ENCODE measurements at regions not wholly inside any gene's neighbourhood (a gene's known extent, or its start where the extent isn't known, plus 50 kb on each side); places are given as distances from the start of the nearest gene placed in this dataset.

DNA sequence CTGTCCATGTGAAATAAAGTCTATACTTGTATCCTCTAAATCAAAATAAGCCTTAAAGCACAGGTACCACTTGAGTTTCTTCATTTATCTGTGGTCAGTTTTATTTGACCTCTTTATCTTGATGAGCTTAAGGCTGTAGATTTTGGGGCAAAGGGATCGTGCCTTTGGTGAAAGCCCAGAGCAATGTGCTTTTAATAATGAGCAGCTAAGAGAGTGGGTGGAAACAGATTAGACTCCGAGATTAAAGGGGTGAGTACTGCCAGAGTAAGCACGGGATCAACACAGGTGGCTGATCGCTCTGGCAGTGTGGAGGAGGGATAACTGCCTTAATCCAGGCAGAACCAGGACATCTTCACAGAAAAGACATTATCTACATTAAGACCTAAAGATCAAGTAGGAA lies 280.4 kb downstream of the TDRD15 start:
- FAIRE-seq: no peak

DNA sequence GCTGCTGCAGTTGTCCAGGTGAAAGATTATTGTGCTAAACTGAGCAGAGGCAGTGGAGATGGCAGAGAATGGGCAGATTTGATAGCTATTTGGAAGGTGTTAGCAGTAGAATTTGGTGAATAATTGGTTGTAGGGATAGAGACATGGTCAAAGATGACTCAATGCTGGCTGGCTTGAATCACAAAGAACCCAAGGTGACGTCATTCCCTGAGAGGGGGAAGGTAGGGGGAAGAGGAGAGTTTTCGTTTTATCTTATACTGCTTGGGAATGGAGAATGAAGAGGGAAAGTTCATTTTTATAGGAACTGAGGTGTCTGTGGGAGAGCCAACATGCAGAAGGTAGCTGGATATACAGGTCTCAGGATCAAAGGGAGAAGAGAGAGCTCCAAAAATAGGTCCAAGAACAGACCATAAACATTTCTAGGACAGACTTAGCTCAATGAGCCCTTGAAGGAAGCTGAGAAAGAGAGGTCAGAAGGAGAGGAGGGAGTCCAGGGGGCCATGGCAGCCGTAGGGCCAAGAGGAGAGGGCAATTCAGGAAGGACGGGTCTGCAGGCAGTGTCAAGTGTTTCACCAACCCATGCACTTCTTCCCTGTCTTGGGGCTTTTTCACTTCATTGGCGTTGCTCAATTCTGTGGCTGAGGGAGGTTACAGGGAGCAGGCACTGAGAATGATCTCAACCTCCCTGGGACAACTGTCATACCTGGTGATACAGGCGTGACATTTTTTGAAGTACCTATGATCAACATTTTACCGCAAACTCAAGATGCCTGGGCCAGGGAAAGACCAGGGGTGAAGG lies 281.3 kb downstream of the TDRD15 start:
- no peak for FAIRE-seq

DNA sequence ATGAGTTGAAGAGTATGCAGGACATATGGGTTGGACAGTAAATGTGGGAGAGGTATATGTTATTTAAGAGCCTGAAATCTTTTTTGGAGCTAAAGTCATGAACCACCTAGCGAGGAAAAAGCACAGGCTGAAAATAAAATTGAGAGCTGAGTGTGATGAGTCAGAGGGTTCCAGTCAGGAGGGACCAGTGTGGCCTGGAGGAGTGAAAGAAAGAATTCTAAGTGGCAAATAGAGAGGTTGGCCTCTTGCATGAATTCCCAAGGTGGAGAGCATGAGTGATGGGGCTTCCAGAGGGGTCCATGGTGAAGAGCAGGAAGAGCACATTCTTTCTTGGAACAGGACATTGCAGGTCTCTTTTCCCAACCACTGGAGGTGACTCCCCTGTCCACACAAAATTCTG lies 282.6 kb downstream of the TDRD15 start:
- FAIRE-seq: no peak

DNA sequence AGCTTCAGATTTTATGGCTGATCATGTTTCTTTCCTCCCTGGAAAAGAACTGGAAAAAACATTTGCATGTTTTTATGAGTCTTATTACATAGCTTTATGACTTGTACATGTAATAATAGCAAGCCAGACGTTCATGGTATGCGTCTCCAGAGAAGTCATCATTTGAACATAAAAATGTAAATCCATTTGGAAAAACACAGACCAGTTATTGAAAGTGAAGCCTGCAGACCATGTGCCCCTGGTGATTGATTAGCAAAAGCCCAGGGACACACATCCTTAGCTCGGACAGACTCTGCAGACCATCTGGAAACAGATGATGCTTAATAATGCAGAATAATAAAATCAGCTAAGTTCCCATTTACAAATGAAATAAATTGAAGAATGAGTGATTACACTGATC lies 283.1 kb downstream of the TDRD15 start:
- no peak for FAIRE-seq

DNA sequence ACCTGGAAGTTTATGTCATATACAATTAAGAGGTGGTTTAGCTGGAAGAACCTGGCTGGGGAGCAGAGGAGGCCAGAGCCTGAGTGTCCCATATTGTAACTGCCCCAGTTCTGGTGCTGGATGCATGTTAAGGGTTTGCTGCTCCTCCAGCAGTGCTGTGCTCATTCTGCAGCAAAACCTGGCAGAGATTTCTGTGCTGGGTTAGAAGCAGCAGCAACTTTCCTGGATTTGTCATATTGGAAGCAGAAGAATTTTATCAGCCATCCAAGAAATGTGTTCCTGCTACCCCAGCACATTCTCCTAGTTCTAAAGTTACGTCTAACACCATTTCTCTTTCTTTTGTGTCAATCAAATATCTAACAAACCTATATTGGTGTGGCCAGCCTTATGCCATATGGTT lies 284.1 kb downstream of the TDRD15 start:
- FAIRE-seq: no peak

DNA sequence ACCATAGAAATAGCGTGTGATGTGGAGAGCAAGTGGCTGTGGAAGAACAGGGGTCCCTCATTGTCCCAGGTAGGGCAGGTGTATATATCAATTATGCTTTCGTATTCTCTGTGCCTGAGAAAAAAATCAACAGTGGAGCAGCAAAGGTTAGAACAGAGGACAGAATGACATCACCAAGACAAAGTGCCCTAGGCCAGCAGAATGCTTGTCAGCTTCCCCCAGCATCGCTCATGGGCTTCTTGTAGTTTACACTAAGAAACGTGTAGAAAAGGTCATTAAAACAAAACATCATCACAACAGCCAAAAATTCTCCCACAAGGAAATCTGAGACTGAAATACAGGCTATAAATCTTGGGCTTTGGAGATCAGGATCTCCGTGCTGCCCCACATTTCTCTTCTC lies 288.0 kb downstream of the TDRD15 start:
- FAIRE-seq: no peak

DNA sequence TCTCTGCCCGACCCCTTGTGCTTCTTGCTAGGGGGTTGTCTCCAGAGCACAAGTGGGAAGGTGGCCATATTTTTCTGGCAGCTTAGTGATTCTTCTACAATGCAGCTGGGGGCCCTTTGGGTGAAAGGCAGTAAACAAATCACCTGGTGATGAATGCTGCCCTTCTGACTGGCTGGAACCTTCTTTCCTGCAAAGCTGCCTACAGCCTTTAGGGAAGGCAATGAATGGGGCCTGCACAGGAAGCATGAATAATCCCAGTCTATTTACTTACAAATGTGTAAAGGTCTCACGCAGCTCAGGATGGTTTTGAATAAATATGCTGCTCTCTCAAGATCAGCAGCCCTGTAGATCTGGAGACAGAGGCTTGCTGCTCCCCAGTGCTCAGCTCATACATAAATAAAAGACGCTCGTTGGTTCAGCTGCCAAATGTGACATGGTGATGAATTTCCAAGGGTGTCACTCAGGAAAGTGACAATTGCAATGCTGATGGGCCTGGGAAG lies 289.2 kb downstream of the TDRD15 start:
- no peak for FAIRE-seq

DNA sequence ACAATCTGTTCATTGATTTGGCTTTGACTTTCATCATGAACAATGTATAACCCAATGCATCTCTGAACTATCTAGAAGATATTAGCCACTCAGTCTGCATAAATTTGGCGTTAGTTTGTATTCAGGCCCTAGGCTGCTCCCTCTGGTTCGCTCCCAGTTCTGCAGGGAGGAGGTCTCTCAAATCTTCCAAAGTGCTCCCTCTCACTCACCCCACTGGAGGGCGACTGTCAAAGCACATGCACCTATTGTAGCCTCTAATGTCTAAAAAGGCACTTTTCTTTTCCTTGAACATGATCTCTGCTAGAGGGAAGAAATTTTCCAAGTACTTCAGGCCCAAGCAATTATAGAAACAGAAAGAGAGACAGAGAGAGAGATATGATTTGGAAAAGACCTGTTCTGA lies 291.5 kb downstream of the TDRD15 start:
- no peak for FAIRE-seq

DNA sequence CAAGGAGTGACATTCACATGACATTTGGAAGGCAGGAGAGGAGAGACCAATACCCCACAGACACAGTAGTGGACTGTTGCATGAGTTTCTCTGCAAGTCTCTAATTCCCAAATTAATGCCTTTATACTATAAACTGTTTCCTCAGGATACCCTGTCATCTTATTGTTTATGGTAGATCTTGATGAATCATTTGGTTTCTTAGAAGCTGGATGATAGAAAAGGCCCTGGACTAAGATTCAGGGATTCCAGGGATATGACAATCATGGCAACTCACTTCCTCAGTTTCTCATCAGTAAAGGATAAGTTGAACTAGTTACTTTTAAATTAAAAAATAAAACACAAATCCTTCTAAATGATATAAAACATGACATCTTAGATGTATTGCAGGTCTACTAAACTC lies 292.5 kb downstream of the TDRD15 start:
- no peak for FAIRE-seq

DNA sequence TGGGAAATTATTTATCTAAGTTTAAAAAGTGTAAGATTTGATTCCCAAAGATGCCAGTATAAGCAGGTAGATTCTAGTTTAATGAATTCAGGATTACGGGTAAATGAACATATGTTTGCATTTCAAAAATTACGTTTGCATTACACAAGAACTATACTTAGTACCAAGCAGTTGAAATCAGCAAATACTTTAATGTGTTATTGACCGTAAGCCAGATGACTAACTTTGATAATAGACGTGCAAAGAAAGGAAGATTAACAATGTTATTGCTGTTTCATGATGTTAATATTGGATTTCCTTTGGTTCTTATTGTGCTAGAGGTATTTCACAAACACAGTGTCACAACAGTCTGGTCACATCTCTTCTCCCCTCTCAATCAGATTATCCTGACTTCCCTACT lies 294.7 kb downstream of the TDRD15 start:
- no peak for FAIRE-seq

DNA sequence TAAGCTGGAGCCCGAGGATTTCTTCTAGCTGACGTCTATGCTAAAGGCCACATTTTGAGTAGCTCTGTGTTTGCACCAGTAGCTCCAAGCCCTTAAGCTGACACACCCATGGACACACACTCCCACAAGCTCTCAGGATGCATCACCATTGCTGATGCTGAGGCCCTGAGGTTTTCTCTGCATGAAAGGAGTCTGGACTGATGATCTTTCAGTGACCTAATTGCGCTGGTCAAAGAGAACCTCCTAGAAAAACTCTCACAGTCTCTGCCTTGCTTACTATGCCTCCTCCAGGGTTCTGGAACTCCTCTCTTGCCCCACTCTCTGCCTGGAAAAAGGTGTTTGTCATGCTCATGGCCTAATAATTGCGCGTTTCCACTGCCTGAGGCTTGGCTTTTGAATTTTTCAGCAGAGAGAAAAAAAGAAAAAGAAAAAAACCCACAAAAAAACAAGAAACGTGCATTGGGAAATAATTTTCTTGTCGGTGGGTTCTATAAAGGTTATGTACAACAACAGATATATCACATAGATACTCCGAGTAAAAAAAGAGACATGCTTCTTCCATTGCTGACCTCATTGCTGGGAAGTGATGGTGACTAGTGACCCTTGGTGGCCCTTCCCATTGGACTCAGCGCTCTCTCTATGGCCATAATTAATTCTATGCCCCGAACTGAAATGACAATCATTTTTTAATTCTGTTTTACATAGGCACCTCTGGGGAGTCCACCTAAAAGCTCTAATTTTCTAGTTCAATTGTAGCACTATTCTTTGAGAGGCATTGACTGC lies 297.0 kb downstream of the TDRD15 start:
- no peak for FAIRE-seq

DNA sequence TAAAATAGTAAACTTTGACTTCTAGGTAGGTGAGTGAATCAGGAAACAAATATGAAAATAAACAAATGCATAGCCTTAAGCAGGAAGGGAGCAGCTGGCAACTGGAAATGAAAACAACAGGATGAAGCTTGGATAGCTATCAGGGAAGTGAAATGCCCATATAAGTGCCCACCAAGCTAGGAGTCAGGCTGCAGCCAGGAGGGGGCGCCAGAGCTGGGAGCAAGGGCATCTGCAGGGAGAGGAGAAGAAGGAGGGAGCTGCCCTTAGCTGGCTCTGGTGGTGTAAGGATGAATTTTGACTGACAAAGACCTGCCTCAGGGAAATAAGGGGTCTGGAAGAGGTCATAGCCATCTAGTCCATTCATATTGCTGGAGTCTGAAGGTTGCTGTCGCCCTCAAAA lies 298.3 kb downstream of the TDRD15 start:
- FAIRE-seq: no peak

DNA sequence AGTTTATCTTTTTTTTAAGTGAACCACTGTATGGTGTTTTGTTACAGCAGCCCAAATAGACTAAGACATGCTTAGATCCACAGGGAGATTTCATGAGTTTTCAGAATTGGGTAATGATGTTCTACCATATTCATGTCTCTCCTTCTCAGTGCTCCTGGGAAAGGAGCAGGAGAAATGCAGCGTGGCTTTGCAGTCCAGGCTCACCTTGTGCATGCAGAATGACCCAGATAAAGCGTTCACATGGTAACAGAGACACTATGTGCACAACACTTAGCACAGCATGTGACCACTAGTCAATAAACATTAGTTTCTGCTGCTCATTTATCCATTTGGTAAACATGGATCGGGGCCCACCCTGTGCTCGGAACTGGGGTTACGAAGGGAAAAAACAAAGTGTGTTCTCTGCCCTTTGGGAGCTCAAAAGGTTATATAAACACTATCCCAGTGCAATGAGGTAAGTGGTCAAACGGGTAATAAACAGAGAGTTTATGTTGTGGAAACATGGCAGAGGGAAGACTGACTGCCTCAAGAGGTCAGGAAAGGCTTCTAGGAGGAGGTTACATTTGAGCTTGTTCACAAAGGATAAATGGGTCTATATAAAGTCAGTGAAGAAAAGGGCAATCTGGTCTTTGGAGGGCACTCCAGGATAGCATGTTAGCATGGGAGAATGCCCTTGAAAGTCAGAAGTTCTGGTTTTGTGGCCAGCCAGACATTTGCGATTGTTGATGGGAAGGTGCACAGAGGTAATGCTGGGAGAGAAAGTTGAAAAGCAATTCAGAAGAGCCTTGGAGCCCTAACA lies 299.2 kb downstream of the TDRD15 start:
- FAIRE-seq: no peak

DNA sequence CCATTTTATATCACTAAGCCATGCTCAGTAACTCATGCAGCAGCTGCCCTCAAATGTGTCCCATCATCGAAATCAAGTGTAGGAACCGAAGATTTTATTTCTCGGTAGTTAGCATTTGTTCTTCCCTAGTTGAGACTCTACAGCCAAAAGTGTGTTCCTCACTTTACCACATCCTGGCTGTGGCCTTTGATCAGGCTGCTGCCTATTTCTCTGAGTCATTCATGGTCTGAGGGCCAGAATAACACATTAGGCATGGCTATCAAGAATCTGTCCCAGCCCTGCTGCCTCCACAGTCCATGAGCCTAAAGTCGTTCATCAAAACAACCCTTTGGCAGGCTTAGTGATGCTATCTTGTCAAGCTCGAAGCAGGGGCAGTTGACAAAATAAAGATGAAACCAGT lies 300.1 kb downstream of the TDRD15 start:
- FAIRE-seq: no peak

DNA sequence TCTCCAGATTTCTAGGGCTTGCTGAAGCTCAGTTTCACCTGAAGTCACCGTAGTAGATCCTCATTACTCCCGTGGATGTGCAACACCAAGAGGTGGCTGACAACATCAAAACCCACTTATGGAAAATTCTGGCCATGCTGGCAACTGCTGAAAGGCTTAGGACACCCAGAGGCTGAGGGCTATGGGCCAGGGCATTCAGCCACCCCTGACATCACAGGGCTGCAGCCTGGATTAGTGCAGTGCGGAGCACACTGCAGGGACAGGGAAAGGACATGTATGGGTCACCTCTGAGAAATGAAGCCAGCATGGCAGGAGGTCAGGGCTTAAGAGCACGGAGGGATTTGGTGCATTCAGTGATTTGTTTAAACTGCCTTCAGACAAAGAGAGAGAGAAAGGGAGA lies 300.6 kb downstream of the TDRD15 start:
- no peak for FAIRE-seq

DNA sequence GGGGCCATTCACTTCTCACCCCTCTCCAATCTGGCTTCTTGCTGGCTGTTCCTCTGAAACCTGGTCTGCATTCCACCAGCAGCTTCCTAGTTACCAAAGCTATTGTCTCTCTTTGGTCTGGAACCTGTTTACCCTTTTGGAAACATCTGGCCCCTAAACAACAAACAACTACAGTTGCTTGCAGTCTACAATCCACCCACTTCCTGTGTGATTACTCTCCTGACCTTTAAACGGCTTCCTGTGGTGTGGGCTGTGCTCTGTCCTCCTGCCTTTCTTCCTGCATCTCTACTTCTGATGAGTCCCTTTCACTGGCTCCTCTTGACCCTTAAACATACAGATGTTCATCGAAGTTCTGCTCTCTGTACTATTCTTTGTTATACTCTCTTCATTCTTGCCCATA lies 303.8 kb downstream of the TDRD15 start:
- no peak for FAIRE-seq

DNA sequence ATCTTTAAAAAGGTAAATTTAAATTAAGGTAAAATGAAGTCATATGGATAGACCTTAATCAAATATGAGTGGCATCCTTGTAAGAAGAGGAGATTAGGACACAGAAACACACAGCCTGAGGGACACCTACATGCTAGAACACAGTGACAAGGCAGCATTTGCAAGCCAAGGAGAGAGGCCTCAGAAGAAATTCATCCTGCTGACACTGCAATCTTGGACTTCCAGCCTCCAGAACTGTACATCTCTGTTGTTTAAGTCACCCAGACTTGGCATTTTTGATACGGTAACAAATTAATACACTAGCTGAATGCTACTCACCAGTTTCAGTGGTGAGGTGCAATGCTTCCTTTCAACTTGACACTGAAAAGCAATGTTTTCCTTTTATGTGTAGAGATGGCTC lies 305.0 kb downstream of the TDRD15 start:
- no peak for FAIRE-seq

DNA sequence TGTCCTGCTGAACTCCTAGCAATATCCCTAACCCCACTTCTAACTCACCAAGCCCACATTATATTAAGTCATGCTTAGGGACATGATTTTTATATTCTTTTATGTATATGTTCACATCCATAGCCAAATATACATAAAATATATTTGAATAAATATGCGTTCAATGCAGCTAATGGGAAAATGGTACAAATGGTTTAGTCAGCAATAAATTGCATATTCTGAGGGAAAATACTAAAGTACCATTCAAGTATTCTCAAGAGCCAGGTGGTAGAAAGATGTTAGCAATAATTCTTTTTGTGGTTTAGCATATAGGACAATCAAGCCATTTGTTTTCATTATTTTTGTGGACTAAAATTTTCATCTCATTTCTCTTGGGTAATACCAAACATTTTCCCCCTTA lies 306.0 kb downstream of the TDRD15 start:
- FAIRE-seq: no peak

DNA sequence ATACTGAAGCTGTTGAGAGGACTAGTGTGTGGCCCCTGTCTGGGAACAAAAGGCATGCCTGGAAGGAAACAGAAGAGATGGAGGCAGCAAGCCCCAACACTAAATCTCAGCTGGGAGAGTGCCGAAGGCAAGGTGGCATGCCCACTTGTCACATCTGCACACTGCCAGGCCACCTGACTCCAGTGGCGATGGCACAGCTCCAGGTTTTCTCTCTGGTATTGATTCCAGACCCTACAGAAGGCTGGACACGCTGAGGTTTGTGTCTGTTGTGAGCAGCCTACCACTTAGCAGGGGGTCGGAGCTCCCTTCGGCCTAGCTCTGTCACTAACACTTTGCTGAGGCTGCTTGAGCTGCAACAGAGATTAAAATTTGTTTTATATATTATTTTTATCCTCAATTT lies 307.3 kb downstream of the TDRD15 start:
- FAIRE-seq: no peak

DNA sequence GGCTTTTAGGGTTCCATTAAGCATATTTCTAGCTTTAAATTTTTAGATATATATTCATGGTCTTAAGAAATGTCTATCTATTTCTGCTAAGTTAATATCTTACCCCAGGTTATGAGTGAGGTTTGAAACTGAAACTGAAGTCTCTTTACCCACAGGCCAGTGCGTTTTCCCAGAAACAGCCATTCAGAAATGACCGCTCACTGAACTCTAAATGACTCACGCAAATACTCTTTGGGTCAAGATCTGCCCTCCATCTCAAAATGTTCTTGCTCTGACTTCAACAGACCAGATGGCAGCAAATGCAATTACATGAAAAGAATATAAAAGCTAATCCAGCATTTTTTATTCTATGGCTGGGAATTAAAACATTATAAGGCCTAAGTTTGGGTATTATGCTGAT lies 315.2 kb downstream of the TDRD15 start:
- no peak for FAIRE-seq

DNA sequence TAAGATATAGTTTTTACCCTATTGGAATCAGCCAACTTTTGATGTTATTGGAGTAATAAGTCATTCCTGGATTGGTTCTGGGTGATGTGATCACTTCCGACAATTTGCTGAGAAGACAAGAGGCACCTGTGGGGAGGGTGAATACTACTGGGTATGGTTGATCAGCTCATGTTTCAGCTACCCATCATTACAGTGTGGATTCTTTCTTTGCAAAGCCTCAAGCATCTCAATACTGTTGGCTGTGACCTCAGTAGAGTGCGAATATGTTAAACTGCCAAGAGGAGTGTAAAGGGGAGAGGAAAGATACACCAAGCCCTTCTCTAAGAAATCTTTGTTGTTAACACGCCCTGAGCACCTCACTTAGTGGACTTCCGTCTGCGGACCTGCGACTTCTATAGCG lies 317.7 kb downstream of the TDRD15 start:
- FAIRE-seq: no peak

DNA sequence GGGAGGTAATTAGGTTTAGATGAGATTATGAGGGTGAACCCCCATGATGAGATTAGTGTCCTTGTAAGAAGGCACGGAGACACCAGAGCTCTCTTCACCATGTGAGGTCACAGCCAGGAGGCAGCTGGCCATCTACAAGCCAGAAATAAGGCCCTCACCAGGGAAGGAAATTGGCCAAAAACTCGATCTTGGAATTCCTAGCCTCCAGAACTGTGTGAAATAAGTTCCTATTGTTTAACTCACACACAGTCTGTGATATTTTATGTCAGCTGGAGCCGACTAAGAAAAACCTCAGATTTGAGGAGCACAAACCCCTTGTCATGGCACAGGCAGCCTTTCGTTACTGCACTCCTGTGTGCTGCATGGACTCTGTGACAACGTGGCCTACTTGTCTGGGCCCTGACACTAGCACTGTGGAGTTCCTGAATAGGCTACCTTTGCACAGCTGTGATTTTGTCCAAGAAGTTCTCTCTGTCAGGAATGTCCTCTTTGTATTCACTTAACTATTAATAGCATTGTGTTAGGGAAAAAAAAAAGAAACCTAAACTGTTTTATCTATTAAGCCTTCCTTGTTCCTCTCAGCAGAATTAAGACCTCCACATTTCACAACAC lies 319.8 kb downstream of the TDRD15 start:
- FAIRE-seq: no peak

DNA sequence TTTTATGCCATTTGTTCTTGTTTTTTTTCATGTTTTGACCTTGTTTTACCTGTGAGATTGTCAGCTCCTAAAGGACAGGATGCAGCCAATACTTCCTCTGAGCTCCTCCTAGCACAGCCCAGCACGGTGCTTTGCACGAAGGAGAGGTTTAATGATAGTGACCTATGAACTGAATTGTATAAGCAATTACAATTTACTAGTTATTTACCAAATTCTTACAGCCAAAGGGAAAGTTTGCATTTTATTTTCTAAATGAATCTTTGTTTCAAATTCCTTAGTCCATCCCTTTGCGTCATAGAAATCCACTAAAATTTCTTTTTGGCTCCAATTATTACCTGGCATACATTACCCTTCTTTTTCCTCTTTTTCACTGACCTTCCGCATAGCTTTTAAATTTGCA lies 326.1 kb downstream of the TDRD15 start:
- FAIRE-seq: no peak

All from A204.1 (cell line).